Endothelial cell of umbilical vein (primary cell): ENCODE measurements at regions not wholly inside any gene's neighbourhood (a gene's known extent, or its start where the extent isn't known, plus 50 kb on each side); places are given as distances from the start of the nearest gene placed in this dataset.

Experiments
- CTCF ChIP-seq, 2 donors: IDR thresholded peaks; 1 replicate in 1 of 2; 2 replicates in 1 of 2; pipeline ENCODE4 v1.5.1; 2011; ENCODE audit warnings: low read length in 2 of 2, mild to moderate bottlenecking in 2 of 2, moderate library complexity in 2 of 2, control low read depth in 1 of 2, inconsistent platforms in 1 of 2, low read depth in 1 of 2; ENCODE audit not compliant: insufficient read depth in 1 of 2; ENCODE audit errors: extremely low read depth in 1 of 2
- EZH2 ChIP-seq: IDR thresholded peaks from 2 replicates; pipeline ENCODE4 v1.6.1; 2012; ENCODE audit warnings: borderline replicate concordance, low read depth, mild to moderate bottlenecking, moderate library complexity, low read length, inconsistent platforms; ENCODE audit not compliant: severe bottlenecking
- FOS ChIP-seq: IDR thresholded peaks from 2 replicates; pipeline ENCODE4 v1.6.1; 2011; ENCODE audit warnings: mild to moderate bottlenecking, low read length, moderate library complexity, borderline replicate concordance; ENCODE audit not compliant: insufficient read depth
- GATA2 ChIP-seq: IDR thresholded peaks from 2 replicates; pipeline ENCODE4 v1.7.0; 2011; ENCODE audit warnings: low read depth, mild to moderate bottlenecking, moderate library complexity, mixed read lengths, low read length; ENCODE audit not compliant: insufficient read length, insufficient read depth
- JUN ChIP-seq: IDR thresholded peaks from 2 replicates; pipeline ENCODE4 v1.6.1; 2011; ENCODE audit warnings: borderline replicate concordance, low read depth; ENCODE audit not compliant: insufficient read length, insufficient read depth
- MAX ChIP-seq: IDR thresholded peaks from 2 replicates; pipeline ENCODE4 v1.6.1; 2011; ENCODE audit not compliant: insufficient read depth, insufficient read length
- MYC ChIP-seq: IDR thresholded peaks from one replicate; pipeline ENCODE4 v1.6.1; 2011; ENCODE audit warnings: mild to moderate bottlenecking, low read depth, low read length
- POLR2A ChIP-seq: IDR thresholded peaks from 2 replicates; pipeline ENCODE4 v1.6.1; 2012; ENCODE audit warnings: low read depth, mild to moderate bottlenecking, control low read depth, low read length
- POLR2AphosphoS5 ChIP-seq: IDR thresholded peaks from 2 replicates; pipeline ENCODE4 v1.6.1; 2012; ENCODE audit warnings: low read depth, mild to moderate bottlenecking, control low read depth, low read length, moderate library complexity; ENCODE audit not compliant: insufficient read depth

- TF ChIP-seq CTCF (IDR thresholded peaks at IDR 0.05; ENCODE audit: extremely low read depth in 1 of 2, insufficient read depth in 1 of 2, low read depth in 1 of 2, low read length in 2 of 2), result no peak
- no peak for TF ChIP-seq EZH2
- TF ChIP-seq POLR2AphosphoS5, result no peak
- TF ChIP-seq POLR2A, result no peak
- no peak for TF ChIP-seq FOS
- no peak for TF ChIP-seq MYC
- no peak for TF ChIP-seq JUN
- TF ChIP-seq GATA2, result no peak
- no peak for TF ChIP-seq MAX
These were observed 143.4 kb upstream of the EEF1E1 start for GRCh38 chr6:8245726-8246125.
